Upper lobe of left lung (tissue), 4 donors: ENCODE measurements at regions not wholly inside any gene's neighbourhood (a gene's known extent, or its start where the extent isn't known, plus 50 kb on each side); places are given as distances from the start of the nearest gene placed in this dataset.

ENCODE experiments used
- CTCF ChIP-seq, 6 experiments: fragments of 450-650 bp in 4 of 6; fragments of 200-600 bp in 2 of 6; sonication (generic) in 2 of 6; IDR thresholded peaks; one replicate each; pipeline ENCODE4 v1.5.1; 2016 to 2019; ENCODE audit warnings: antibody characterized with exemption in 6 of 6
- POLR2A ChIP-seq, 4 donors: fragments of 450-650 bp; IDR thresholded peaks; one replicate each; pipeline ENCODE4 v1.5.1; 2016 to 2017; ENCODE audit warnings: antibody characterized with exemption in 4 of 4, mild to moderate bottlenecking in 2 of 4
- POLR2AphosphoS5 ChIP-seq, 2 donors: sonication (generic); formaldehyde crosslinking; IDR thresholded peaks; one replicate each; pipeline ENCODE4 v1.5.1; 2017; ENCODE audit warnings: antibody characterized with exemption in 2 of 2

- TF ChIP-seq CTCF (IDR thresholded peaks at IDR 0.05), result no peak
- TF ChIP-seq POLR2AphosphoS5 (IDR thresholded peaks at IDR 0.05), result no peak
- TF ChIP-seq POLR2A (IDR thresholded peaks at IDR 0.05), result no peak
Observed at GRCh38 chr6:143596866-143597265, 80.9 kb upstream of the PHACTR2 start.
